GM20431 (cell line): ENCODE measurements at regions not wholly inside any gene's neighbourhood (a gene's known extent, or its start where the extent isn't known, plus 50 kb on each side); places are given as distances from the start of the nearest gene placed in this dataset.

Source experiments
- in situ Hi-C: fragments of 300-500 bp; cut with MseI, MboI; formaldehyde crosslinking; loops from one replicate; pipeline ENCODE4 v1.15.0; 2020; ENCODE audit warnings: low sequenced_read_pairs; ENCODE audit not compliant: unreplicated experiment

DNA sequence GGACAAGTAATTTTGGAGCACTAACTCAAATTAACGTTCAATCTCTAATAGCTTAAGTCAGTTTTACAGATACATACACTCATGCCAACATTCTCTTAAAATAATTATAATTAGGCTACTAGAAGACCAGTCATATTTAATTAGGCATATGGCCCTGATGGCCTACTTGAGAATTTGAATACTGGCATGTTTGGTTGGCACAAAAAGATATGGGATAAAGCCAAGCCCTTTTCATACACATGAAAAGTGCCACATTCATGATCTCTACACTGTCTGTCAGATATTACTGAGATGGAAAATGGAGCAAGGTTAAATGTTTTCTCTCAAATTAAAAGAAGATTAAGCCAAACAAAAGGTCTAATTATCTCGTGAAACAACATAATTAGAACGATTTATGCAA lies 1091.0 kb downstream of the C4orf33 start:
- in situ Hi-C loops, result no loop called here

DNA sequence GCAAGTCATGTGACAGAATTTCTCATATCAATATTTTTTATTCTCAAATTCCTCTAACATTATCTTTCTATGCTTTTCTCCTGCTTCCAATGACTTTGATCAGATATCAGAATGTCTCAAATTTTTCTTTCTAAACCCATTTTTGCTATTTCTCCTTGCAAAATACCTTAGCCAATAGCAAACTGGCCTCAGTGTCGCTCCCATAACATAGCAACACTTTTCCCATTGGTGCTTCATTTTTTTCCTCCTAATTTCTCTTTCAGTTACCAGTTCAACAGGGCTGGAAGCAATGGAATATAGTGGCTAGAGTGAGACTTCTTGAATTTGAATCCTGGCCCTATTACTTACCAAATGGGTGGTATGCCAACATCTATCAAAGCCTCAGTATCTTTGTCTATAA lies 1091.6 kb downstream of the C4orf33 start:
- in situ Hi-C loops, result no loop called here

DNA sequence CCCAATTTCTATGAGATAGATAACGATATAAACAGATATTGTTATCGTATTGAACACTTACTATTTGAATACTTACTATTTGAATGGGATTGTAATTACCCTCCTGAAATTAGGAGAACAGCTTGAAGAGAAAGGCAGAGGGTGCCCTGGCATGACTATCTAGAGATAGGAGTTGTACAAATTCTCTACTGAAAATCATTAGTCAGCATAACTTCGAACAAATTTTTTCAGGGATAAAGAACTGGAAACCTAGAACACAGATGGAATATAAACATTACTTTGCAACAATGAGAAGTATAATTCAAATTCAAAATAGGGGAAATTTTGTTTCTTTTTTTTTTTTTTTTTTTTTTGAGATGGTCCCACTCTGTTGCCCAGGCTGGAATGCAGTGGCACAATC lies 1096.8 kb downstream of the C4orf33 start:
- in situ Hi-C loops, result no loop called here

DNA sequence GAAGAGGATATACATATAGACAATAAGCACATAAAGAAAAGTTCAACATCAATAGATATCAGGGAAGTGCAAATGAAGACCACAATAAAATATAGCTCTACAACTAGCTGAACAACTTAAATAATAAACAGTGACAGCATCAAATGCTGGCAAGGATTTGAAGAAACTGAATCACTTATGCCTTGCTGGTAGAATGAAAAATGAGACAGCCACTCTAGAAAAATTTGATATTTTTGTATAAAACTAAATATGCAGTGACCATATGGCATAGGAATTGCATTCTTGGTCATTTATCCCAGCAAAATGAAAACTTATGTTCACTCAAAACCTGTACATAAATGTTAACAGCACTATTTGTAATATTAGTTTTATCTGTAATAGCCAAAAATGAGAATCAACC lies 1102.0 kb downstream of the C4orf33 start:
- in situ Hi-C loops, result no loop called here

DNA sequence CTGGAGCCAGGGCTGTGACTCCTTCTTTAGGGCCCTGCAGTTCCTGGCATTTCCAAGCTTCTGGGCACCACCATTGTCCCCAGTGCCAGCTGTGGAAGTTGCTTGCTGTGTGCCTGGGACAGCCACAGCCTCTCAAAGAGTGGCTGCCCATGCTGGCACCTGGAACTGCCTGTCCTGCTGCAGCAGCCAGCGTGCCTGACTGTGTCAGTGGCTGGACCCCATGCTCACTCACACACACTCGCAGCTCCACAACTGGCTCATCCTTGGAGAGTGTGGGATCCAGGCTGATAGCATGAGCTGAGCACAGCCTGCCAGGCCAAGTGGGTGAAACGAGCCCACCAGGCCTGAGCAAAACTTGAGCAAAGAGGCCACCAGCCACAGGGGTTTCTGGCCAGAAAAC lies 1107.6 kb downstream of the C4orf33 start:
- in situ Hi-C loops, result no loop called here

DNA sequence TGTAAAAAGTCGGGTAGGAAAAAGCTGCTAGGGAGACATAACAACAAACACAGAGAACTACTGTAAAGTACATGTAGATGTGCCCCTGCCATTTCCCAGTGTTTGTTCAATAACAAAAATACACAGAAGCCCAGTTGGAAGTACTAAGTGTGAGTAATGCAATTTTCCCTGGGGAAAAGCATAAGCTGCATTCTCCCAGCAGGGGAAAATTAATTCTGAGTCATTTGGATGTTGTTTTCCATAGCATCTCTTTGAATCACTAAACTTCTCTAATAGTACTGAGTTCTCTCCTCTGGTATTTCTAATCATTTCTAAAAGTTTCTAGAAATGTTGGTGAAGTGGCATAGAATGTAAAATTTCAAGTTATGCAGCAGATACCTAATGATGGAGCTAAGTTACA lies 1114.9 kb downstream of the C4orf33 start:
- in situ Hi-C loops, result no loop called here

DNA sequence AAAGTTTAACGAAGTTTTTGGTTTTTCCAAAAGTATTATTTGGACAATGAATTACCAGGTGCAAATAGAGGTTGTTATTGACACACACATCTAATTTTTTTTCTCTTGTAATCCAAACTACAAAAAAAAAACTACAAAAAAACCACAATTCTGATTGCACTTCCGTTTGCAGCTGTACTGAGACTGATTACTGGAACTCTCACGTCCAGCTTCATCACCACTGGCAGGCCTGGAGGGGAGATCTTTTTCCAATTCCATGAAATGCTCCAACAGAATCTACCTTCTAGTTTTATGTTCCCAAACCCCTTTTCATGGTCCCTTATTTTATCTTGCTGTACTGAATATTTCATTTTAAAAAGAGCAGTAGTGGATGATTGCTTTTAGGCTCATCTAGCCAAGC lies 1118.3 kb downstream of the C4orf33 start:
- in situ Hi-C loops, result no loop called here

DNA sequence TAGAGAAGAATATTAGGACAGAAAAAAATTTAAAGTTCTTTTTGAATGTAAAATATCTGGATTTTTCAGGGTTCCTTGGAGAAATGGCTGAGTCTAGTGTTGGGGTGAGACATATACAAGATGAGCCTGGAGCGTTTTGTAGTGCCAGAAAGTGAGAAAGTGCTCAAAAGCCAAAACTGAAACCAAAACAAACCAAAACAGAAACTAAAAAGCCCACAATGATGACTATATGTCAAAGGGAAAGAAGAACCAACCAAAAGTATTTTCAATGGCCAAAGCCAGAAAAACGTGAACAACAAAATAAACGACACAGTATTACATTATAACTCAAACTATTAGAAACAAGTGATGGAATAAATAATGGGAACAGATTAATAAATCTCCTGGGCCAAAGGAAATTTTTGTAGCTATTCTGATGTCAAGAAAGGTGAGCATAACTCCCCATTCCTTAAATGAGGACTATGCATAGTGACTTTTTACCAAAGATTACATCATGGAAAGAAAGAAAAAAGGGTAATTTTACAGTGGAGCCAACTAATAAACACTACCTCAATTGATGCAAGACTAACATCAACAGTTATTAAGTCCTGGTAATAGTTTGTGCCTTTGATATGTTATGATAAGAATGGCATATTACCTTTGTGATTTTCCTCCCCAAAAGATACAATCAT lies 1137.6 kb downstream of the C4orf33 start:
- in situ Hi-C loops, result no loop called here

DNA sequence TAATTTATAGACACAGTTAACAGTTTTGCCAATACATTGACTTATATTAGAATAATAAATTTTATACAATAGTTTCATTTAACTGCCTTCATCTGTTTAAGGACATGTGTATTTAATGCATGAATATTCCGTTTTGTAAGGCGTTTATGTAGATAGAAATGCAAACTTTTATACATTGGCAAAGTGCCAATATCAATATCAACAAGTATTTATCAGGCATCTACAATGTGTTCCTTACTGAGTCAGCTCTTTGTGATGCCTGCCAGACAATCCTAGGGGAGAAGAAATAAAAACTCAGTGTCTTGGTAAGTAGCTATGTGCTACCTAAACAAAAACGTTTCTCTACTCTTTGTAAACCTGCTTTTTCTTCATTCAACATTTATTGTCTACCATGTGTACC lies 1142.2 kb downstream of the C4orf33 start:
- in situ Hi-C loops, result no loop called here

DNA sequence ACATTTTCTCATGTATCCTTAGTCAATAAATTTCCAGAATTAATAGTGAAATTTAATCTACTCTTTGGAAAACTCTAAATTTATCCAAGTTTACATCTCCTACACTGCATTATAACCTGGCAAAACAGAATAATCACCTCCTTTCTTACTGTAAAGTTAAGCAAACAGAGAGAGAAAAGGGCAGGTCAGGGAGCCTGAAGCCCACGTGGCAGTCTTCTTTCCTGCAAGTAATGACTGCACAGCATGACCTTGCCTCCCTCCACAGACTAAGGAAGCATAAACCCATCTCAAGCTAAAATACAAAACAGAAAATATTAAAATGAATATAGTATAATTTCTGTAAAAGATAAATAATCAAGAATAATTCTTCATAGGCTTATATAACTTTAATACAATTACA lies 1153.0 kb downstream of the C4orf33 start:
- in situ Hi-C loops, result no loop called here

DNA sequence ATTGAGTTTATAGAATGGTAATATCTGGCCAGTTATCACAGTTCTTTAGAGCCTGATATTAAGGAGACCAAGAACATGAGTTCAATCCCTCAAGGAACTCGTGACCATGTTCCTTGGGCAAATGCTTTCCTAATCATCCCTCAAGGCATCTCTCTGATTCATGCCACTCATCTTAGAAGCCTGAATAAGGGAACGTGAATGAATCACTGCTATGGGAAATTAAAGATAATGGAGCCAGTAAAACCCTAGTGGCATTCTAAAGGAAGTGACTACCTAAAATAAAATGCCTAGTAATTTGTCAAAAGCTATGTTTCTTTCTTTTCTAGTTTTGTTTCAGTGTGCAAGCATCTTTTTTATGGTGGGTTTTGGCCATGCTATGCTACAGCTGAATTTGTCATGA lies 1161.3 kb downstream of the C4orf33 start:
- in situ Hi-C loops, result no loop called here

DNA sequence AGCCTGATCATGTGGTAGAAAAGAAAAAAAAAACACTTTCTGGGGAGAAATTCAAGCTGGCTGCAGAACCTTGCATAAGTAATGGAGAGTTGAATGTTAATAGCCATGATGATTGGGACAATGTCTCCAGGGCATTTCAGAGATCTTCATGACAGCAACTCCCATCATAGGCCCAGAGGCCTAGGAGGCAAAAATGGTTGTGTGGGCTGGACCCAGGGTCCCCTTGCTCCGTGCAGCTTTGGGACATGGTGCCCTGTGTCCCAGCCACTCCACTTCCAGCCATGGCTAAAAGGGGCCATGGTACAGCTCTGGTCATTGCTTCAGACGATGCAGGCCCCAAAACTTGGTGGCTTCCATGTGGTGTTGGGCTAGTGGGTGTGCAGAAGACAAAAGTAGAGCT lies 1170.9 kb downstream of the C4orf33 start:
- in situ Hi-C loops, result no loop called here

DNA sequence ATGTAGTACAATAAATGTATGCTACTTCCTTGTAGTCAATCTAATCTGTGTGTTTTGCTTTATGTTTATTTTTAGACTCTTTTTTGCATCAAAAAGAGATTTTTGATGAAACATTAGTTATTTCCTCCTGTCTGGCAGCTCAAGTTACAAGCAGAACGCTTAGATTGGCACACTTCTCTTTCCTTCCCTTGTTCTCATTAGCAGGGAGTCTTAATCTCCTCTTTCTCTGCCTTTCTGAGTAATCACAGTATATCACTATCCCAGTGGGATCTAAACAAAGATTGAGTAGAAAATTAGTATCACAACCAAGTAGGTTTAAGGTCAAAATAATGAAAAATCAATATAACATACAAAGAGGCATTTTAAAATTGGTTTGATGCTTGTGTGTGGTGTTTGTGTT lies 1192.6 kb downstream of the C4orf33 start:
- in situ Hi-C loops, result no loop called here

DNA sequence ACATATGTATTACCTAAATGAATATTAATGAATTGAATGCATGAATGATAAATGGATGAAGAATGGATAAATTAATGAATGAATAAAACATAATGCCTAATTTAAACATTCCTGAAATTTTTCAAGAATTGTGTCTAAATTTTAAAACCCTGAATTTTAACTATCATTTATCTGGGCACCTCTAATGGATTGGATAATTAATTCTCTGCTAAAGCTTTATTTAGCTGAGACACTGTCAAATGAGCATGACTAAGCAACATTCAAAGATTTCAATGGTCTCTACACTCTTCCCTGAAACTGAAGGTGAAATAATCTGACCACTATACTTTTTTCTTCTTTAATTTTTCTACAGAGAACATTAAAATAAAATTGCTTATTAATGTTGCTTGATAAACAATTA lies 1197.7 kb downstream of the C4orf33 start:
- in situ Hi-C loops, result no loop called here

DNA sequence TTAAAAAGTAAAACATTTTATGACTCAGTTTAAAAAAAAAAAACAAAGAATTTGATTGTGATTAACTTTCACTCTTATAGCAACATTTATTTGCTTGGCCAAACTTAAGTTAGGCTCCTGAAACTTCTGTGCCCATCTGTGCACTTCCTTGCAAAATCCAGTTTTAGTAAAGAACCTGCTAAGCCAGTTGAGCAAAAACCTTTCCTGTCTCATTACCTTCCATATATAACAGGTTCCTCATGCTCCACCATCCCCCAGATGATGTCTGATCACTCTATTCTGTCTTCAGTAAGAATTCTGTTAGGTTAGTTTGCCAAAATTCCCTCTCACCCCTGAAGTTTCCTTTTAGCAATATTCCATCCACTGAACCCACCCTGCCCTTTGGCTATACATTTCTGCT lies 1200.5 kb downstream of the C4orf33 start:
- in situ Hi-C loops, result no loop called here

DNA sequence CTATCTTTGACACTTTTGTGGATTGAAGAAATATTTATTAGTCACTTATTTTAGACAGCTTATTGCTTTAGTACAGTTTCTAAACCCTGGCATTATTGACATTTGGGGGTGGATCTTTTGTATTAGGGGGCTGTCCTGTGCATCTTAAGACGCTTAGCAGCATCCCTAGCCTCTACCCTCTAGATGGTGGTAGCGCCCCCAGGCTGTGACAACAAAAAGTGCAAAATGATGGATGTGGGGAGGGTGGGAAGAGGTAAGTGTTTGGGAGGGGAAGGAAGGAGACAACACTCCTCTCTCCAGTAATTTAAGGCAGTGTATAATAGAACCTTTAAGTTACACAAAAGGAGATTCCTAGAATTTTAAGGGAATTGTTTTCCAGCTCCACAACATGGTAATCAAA lies 1210.6 kb downstream of the C4orf33 start:
- in situ Hi-C loops, result loop anchor here (25.0 kb wide), 1 partner anchor 369 kb away; no protein-coding TSS in a partner anchor

DNA sequence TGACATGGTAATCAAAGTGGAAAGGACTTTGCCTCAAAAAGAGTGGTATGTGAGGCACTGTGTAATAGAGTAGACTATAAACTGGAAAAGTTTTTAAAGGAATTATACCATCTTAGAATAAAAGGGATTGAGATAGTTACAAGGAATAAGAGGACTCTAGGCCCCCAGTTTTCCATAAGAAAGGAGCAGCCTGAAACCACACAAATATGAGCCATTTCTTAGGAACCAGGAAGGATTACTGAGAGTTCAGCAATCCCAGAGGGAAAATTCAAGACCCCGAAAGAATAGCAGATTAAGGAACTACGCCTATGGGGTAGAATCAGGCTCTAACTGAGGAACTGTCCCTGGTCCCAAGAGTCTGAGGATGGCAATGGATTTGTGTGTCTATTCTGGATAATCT lies 1213.3 kb downstream of the C4orf33 start:
- in situ Hi-C loops, result loop anchor here (25.0 kb wide), 1 partner anchor 372 kb away; no protein-coding TSS in a partner anchor

DNA sequence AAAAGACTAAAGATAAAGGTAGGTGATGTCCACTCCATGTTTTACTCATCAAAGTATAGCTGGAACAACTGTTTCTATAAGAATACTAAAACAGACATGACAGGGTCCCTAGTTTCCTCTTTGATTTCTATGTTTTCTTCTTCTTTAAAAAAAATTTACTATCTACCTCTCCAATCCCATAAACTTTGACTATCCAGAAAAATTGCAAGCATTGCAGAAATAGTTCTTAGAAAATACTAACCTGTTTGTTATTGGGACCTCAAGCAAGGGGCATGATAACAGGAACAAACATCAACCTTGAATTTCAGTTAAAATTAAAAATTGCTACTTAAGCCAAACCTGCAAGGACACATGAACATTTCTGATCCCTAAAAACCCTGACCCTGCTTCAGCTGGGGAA lies 1226.5 kb downstream of the C4orf33 start:
- in situ Hi-C loops, result loop anchor here (25.0 kb wide), 1 partner anchor 385 kb away; no protein-coding TSS in a partner anchor

DNA sequence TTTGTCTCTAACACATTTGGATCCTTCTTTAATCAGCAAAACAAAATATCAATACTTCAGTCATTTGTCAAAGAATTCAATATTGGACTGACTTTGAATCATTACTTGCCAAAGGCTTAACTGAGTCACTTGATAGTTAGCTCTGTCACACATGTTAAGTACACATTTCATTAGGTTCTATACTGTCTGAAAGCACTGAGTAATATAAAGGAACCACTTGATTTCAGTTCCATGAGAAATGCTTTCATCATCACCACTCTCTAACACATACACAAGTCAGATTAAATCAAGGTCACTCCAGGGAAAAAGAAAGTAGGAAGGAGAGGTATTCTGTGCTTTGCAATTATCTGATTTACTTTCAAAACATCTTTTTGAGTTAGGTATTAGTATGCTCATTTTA lies 1233.1 kb downstream of the C4orf33 start:
- in situ Hi-C loops, result no loop called here

DNA sequence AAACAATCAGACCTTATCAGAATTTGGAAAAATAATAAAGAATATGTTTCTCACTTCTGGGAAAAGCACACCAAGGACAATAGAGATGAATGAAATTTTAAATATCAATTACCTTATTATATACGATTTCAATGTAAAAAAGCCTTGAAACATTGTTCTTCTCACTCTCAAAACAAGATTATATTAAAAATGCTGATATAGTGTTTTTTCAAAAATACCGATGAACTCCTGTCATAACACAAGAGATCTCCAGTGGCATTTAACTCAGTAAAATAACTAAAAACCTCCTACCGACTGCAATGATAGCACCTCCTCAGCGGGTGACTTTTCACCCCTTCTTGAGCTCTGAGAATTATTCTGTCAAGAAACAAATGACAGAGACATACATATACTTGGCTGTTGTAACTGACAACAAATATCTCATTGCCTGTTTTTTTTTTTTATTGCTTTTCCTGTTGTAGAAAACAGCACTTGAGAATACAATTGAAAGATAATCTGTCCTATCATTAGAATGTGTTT lies 1237.3 kb downstream of the C4orf33 start:
- in situ Hi-C loops, result no loop called here

DNA sequence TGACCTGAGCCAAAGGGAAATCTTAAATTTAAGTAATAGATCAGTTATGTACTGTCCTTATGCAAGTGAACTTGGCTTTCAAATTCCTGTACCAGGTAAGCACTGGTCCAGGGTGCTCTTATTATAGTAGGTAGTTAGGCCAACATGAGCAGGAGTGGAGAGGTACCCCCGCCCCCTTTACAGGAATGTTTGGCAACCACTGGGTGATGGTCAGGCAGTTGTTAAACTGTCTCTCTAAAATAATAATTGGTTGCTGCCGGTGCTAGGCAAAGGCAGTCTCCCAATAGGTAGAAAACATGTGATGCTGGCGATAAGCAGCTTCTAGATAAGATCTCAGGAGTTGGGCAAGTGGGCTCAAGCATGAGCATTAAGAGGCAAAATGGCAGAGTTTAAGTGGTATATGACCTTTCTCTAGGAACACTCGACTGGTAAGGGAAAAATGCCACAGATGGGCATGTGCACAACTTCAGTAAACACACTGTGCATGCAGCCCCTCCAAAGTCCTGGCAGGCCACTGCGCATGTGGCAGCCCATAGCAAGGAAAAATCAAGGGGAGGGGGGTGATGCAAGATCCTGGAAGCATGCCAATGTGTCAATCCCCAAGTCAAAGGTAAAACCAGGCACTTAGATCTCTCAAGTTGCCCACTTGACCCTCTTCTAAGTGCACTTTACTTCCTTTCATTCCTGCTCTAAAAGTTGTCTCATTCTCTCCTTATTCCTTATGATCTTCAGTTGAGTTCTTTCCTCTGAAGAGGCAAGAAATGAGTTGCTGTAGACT lies 1239.7 kb downstream of the C4orf33 start:
- in situ Hi-C loops, result no loop called here
